H9 (cell line): ENCODE measurements at regions not wholly inside any gene's neighbourhood (a gene's known extent, or its start where the extent isn't known, plus 50 kb on each side); places are given as distances from the start of the nearest gene placed in this dataset.

ENCODE experiments used
- DNase-seq: peaks from one replicate; pipeline ENCODE4 v3.0.0-alpha.2; 2017
- H2AFZ ChIP-seq: one replicate; pipeline ENCODE4 v1.6.1; 2013; ENCODE audit warnings: mild to moderate bottlenecking, low read length, control low read depth, moderate library complexity
- H2AK5ac ChIP-seq: 2 replicates; pipeline ENCODE4 v1.6.1; 2013; ENCODE audit warnings: low read length, control low read depth, mixed read lengths; ENCODE audit not compliant: insufficient read length
- H2BK120ac ChIP-seq: one replicate; pipeline ENCODE4 v1.6.1; 2013; ENCODE audit warnings: low read depth, mild to moderate bottlenecking, low read length, control low read depth, inconsistent platforms; ENCODE audit not compliant: poor library complexity, severe bottlenecking
- H2BK12ac ChIP-seq: 2 replicates; pipeline ENCODE4 v1.6.1; 2013; ENCODE audit warnings: low read length, control low read depth, mixed read lengths, low read depth; ENCODE audit not compliant: insufficient read length
- H2BK15ac ChIP-seq: 2 replicates; pipeline ENCODE4 v1.6.1; 2013; ENCODE audit warnings: low read depth, low read length, control low read depth
- H2BK20ac ChIP-seq: one replicate; pipeline ENCODE4 v1.6.1; 2013; ENCODE audit warnings: low read depth, mild to moderate bottlenecking, low read length, control low read depth, inconsistent platforms; ENCODE audit not compliant: poor library complexity, severe bottlenecking
- H2BK5ac ChIP-seq: 2 replicates; pipeline ENCODE4 v1.6.1; 2013; ENCODE audit warnings: low read length, control low read depth, mixed read lengths; ENCODE audit not compliant: insufficient read length
- H3K14ac ChIP-seq: 2 replicates; pipeline ENCODE4 v1.6.1; 2013; ENCODE audit warnings: low read length, control low read depth; ENCODE audit not compliant: insufficient read depth
- H3K18ac ChIP-seq: 2 replicates; pipeline ENCODE4 v1.6.1; 2013; ENCODE audit warnings: low read depth, mild to moderate bottlenecking, mixed read lengths, low read length, control low read depth; ENCODE audit not compliant: insufficient read length
- H3K23ac ChIP-seq: 2 replicates; pipeline ENCODE4 v1.6.1; 2013; ENCODE audit warnings: low read length, control low read depth, mixed read lengths, low read depth; ENCODE audit not compliant: insufficient read length
- H3K23me2 ChIP-seq: 2 replicates; pipeline ENCODE4 v1.6.1; 2013; ENCODE audit warnings: low read depth, mild to moderate bottlenecking, mixed read lengths, low read length, control low read depth; ENCODE audit not compliant: insufficient read length, poor library complexity, severe bottlenecking
- H3K27ac ChIP-seq: 2 replicates; pipeline ENCODE4 v1.5.1; 2013; ENCODE audit warnings: low read length, control low read depth, mixed read lengths, low read depth; ENCODE audit not compliant: insufficient read length
- H3K27me3 ChIP-seq: 2 replicates; pipeline ENCODE4 v1.6.1; 2013; ENCODE audit warnings: low read length, control low read depth, inconsistent platforms; ENCODE audit not compliant: insufficient read depth
- H3K4ac ChIP-seq: 2 replicates; pipeline ENCODE4 v1.6.1; 2013; ENCODE audit warnings: low read depth, mild to moderate bottlenecking, control low read depth, inconsistent platforms, low read length, moderate library complexity
- H3K4me1 ChIP-seq: 2 replicates; pipeline ENCODE4 v1.6.1; 2013; ENCODE audit warnings: low read length, control low read depth, inconsistent platforms; ENCODE audit not compliant: insufficient read depth
- H3K4me2 ChIP-seq: 2 replicates; pipeline ENCODE4 v1.6.1; 2013; ENCODE audit warnings: low read length, control low read depth, mixed read lengths; ENCODE audit not compliant: insufficient read length, insufficient read depth
- H3K56ac ChIP-seq: 2 replicates; pipeline ENCODE4 v1.6.1; 2013; ENCODE audit warnings: low read depth, mild to moderate bottlenecking, mixed read lengths, low read length, control low read depth; ENCODE audit not compliant: insufficient read length
- H3K79me1 ChIP-seq: 2 replicates; pipeline ENCODE4 v1.6.1; 2013; ENCODE audit warnings: low read depth, mild to moderate bottlenecking, moderate library complexity, low read length, control low read depth, inconsistent platforms; ENCODE audit not compliant: insufficient read depth, poor library complexity, severe bottlenecking
- H3K79me2 ChIP-seq: 2 replicates; pipeline ENCODE4 v1.6.1; 2013; ENCODE audit warnings: low read length, control low read depth, inconsistent platforms; ENCODE audit not compliant: insufficient read depth
- H3K9ac ChIP-seq: 2 replicates; pipeline ENCODE4 v1.6.1; 2013; ENCODE audit warnings: low read length, control low read depth, mixed read lengths; ENCODE audit not compliant: insufficient read length; ENCODE audit errors: extremely low read depth
- H3K9me3 ChIP-seq: one replicate; pipeline ENCODE4 v1.6.1; 2013; ENCODE audit warnings: low read depth, low read length, inconsistent platforms; ENCODE audit not compliant: control insufficient read depth
- H3T11ph ChIP-seq: one replicate; pipeline ENCODE4 v1.6.1; 2013; ENCODE audit warnings: mild to moderate bottlenecking, low read length, control low read depth, inconsistent platforms
- H4K20me1 ChIP-seq: one replicate; pipeline ENCODE4 v1.6.1; 2013; ENCODE audit not compliant: control insufficient read depth, insufficient read length, insufficient read depth
- H4K5ac ChIP-seq: 2 replicates; pipeline ENCODE4 v1.6.1; 2013; ENCODE audit warnings: low read depth, mild to moderate bottlenecking, mixed read lengths, low read length, control low read depth; ENCODE audit not compliant: insufficient read length
- H4K8ac ChIP-seq: replicated peaks from 2 replicates; pipeline ENCODE4 v1.6.1; 2013; ENCODE audit warnings: low read length, control low read depth, mixed read lengths, low read depth; ENCODE audit not compliant: insufficient read length
- H4K91ac ChIP-seq: 2 replicates; pipeline ENCODE4 v1.6.1; 2013; ENCODE audit warnings: low read depth, mild to moderate bottlenecking, moderate library complexity, mixed read lengths, low read length, control low read depth; ENCODE audit not compliant: insufficient read length
- H3K27ac Mint-ChIP-seq, 3 experiments: 2 replicates in 2 of 3; 3 replicates in 1 of 3; pipeline ENCODE4 v1.8.0; 2020 to 2021; ENCODE audit warnings: mixed read lengths in 3 of 3, mild to moderate bottlenecking in 1 of 3, moderate library complexity in 1 of 3
- H3K27me3 Mint-ChIP-seq: 2 replicates; pipeline ENCODE4 v1.8.0; 2021; ENCODE audit warnings: low read depth, mild to moderate bottlenecking, moderate library complexity, mixed read lengths
- H3K36me3 Mint-ChIP-seq, 3 experiments: 2 replicates in 2 of 3; 3 replicates in 1 of 3; pipeline ENCODE4 v1.8.0; 2020 to 2021; ENCODE audit warnings: low read depth in 3 of 3, mixed read lengths in 3 of 3; ENCODE audit not compliant: insufficient read depth in 1 of 3
- H3K4me1 Mint-ChIP-seq, 2 experiments: 2 replicates each; pipeline ENCODE4 v1.8.0; 2020; ENCODE audit warnings: mixed read lengths in 2 of 2
- H3K4me3 Mint-ChIP-seq, 2 experiments: 2 replicates in 1 of 2; 3 replicates in 1 of 2; pipeline ENCODE4 v1.8.0; 2020 to 2021; ENCODE audit warnings: mild to moderate bottlenecking in 2 of 2, mixed read lengths in 2 of 2, moderate library complexity in 1 of 2
- H3K9me3 Mint-ChIP-seq, 2 experiments: 2 replicates in 1 of 2; 3 replicates in 1 of 2; pipeline ENCODE4 v1.8.0; 2020; ENCODE audit warnings: mild to moderate bottlenecking in 2 of 2, mixed read lengths in 2 of 2, moderate library complexity in 1 of 2
- CTCF ChIP-seq: fragments of 200-600 bp; sonication (generic); conservative IDR thresholded peaks from 3 replicates; pipeline ENCODE4 v1.8.0; 2021; ENCODE audit warnings: antibody characterized with exemption, mild to moderate bottlenecking
- WGBS: extraction: QIAGEN DNeasy Blood & Tissue Kit; methylation state at CpG from one replicate; pipeline ENCODE4 v1.1.7; 2013; ENCODE audit warnings: missing lambda C conversion rate, low lambda C conversion rate, mixed read lengths; ENCODE audit not compliant: insufficient read length; ENCODE audit errors: extremely low coverage; 5-methylcytosine and 5-hydroxymethylcytosine counted together

GRCh38 chr12:68529466-68529865 lies 81.2 kb upstream of the RAP1B start:
- Histone ChIP-seq H3K18ac (no peak overlapping the region), H4K91ac (no peak overlapping the region), H3K23ac (no peak overlapping the region), H3K9ac (no peak overlapping the region), H3K79me1 (no peaks in the 10 kb centered on the region), H3K4me1 (no peaks in the 10 kb centered on the region), H2BK5ac (no peak overlapping the region), H3K9me3 (peaks cover 10% of the 10 kb centered on the region), H2BK15ac (no peak overlapping the region), H3K27me3 (no peaks in the 10 kb centered on the region), H4K8ac (no peak overlapping the region), H2BK12ac (no peak overlapping the region), H3K79me2 (no peaks in the 10 kb centered on the region), H3K27ac (no peak overlapping the region), H3K23me2 (no peaks in the 10 kb centered on the region), H4K5ac (no peak overlapping the region), H2BK20ac (no peak overlapping the region), H2AFZ (no peak overlapping the region), H4K20me1 (no peaks in the 10 kb centered on the region), H3T11ph (no peak overlapping the region), H3K4ac (no peak overlapping the region), H3K4me2 (no peak overlapping the region), H3K14ac (no peak overlapping the region), H2AK5ac (no peak overlapping the region), H3K56ac (no peak overlapping the region), H2BK120ac (no peak overlapping the region)
- no peak for DNase-seq
- Mint-ChIP-seq H3K27me3 (no peaks in the 10 kb centered on the region), H3K4me1 (no peaks in the 10 kb centered on the region), H3K36me3 (peaks cover 0 to 5% (median 0%) of the 10 kb centered on the region in 3 experiments; a peak in 2 of 7 replicates), H3K27ac (no peak overlapping the region), H3K9me3 (peaks cover 9 to 14% of the 10 kb centered on the region in 2 experiments; a peak in 4 of 5 replicates), H3K4me3 (no peak overlapping the region)
- no peak for TF ChIP-seq CTCF
- WGBS: no CpG with 5 or more reads among the region's 6 CpGs
